Body of pancreas (tissue), 4 donors: ENCODE measurements at regions not wholly inside any gene's neighbourhood (a gene's known extent, or its start where the extent isn't known, plus 50 kb on each side); places are given as distances from the start of the nearest gene placed in this dataset.

ENCODE experiments used
- ATAC-seq: fragments of 150-250 bp; one replicate; pipeline ENCODE4 v1.9.1; 2016
- DNase-seq, 4 donors: peaks; one replicate each; pipeline ENCODE4 v3.0.0-alpha.2; 2019
- H3K27ac ChIP-seq, 4 donors: fragments of 200-600 bp; sonication (generic); 1 replicate in 3 of 4; 2 replicates in 1 of 4; pipeline versions ENCODE4 v1.5.1 to v1.6.1; 2016 to 2019; ENCODE audit warnings: mild to moderate bottlenecking in 1 of 4, mixed read lengths in 1 of 4, moderate library complexity in 1 of 4
- H3K27me3 ChIP-seq, 2 donors: fragments of 200-600 bp; sonication (generic); one replicate each; pipeline ENCODE4 v1.6.0; 2016; ENCODE audit warnings: mild to moderate bottlenecking in 1 of 2
- H3K36me3 ChIP-seq, 2 donors: fragments of 200-600 bp; sonication (generic); replicated peaks in 1 of 2; 2 replicates each; pipeline ENCODE4 v1.5.1; 2016; ENCODE audit warnings: low read depth in 2 of 2; ENCODE audit not compliant: insufficient read depth in 1 of 2
- H3K4me1 ChIP-seq: fragments of 200-600 bp; sonication (generic); one replicate; pipeline ENCODE4 v1.6.0; 2016
- H3K4me3 ChIP-seq, 2 donors: fragments of 200-600 bp; sonication (generic); 1 replicate in 1 of 2; 2 replicates in 1 of 2; pipeline ENCODE4 v1.5.1; 2016 to 2019
- H3K9me3 ChIP-seq, 3 donors: fragments of 200-600 bp; sonication (generic); 1 replicate in 2 of 3; 2 replicates in 1 of 3; pipeline ENCODE4 v1.5.1; 2016
- POLR2A ChIP-seq, 3 donors: fragments of 450-650 bp; IDR thresholded peaks; one replicate each; pipeline ENCODE4 v1.6.1; 2016; ENCODE audit warnings: antibody characterized with exemption in 3 of 3, mild to moderate bottlenecking in 2 of 3
- WGBS, 2 donors: methylation state at CpG; one replicate each; pipeline ENCODE4 v1.1.5; 2017; 5-methylcytosine and 5-hydroxymethylcytosine counted together
- intact Hi-C: fragments of 100-400 bp; cut with DNase I; formaldehyde crosslinking; loops from one replicate; pipeline ENCODE4 v1.15.1; 2023
- TF ChIP-seq, protein P1 (sequence below), 7 experiments: fragments of 450-650 bp in 4 of 7; fragments of 200-600 bp in 3 of 7; sonication (generic) in 3 of 7; IDR thresholded peaks; one replicate each; pipeline ENCODE4 v1.5.1; 2016 to 2019; ENCODE audit warnings: antibody characterized with exemption in 7 of 7

DNA sequence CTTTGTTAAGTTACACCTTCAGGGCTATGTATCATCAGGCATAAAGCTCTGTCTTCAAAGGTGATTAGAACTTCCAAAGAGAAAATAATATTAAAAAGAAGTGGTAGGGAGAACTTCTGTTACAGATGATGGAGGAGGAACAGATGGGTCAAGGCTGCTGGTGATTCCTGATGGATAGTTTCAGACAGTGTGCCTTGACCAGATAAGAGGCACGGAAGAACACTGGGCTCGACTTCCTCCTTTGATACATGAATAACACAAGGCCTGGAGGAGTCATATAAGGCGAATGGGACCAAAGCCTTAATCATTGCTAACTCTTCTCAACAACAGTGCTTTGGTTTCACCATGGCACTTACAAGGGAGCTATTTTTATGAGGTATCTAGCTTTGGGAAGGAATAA lies 128.1 kb upstream of the RXFP2 start:
- Histone ChIP-seq H3K4me3 (no peak overlapping the region), H3K36me3 (no peaks in the 10 kb centered on the region), H3K27me3 (no peaks in the 10 kb centered on the region), H3K27ac (no peak overlapping the region), H3K9me3 (no peaks in the 10 kb centered on the region), H3K4me1 (no peaks in the 10 kb centered on the region)
- no peak for DNase-seq
- no peak for ATAC-seq
- TF ChIP-seq, protein P1, sequence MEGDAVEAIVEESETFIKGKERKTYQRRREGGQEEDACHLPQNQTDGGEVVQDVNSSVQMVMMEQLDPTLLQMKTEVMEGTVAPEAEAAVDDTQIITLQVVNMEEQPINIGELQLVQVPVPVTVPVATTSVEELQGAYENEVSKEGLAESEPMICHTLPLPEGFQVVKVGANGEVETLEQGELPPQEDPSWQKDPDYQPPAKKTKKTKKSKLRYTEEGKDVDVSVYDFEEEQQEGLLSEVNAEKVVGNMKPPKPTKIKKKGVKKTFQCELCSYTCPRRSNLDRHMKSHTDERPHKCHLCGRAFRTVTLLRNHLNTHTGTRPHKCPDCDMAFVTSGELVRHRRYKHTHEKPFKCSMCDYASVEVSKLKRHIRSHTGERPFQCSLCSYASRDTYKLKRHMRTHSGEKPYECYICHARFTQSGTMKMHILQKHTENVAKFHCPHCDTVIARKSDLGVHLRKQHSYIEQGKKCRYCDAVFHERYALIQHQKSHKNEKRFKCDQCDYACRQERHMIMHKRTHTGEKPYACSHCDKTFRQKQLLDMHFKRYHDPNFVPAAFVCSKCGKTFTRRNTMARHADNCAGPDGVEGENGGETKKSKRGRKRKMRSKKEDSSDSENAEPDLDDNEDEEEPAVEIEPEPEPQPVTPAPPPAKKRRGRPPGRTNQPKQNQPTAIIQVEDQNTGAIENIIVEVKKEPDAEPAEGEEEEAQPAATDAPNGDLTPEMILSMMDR (IDR thresholded peaks at IDR 0.05) = no peak
- no peak for TF ChIP-seq POLR2A (IDR thresholded peaks at IDR 0.05)
- 65 to 69% methylated on average over 3 of the region's 3 CpGs for WGBS, 2 donors
- intact Hi-C loops = no loop called here

DNA sequence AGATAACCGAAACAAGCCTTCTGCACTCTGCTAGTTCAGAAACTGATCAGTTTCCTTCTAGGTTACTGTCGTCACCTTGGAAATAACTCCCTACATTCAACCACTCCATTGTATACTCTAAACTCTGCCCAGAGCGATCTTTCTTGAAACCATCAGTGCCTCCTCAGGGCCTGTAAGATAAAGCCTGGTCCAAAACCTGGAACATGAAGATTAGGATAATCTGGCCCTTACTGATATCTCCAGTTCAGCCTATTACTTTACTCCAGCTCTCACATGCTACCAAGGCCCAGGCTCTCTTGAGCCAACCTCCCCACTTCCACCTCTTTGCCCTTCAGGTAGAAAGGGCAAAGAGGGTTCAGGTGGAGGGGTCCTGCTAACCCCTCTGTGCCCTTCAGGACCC lies 125.3 kb upstream of the RXFP2 start:
- 87 to 97% methylated on average over 3 of the region's 3 CpGs for WGBS, 2 donors
- intact Hi-C loops = no loop called here

DNA sequence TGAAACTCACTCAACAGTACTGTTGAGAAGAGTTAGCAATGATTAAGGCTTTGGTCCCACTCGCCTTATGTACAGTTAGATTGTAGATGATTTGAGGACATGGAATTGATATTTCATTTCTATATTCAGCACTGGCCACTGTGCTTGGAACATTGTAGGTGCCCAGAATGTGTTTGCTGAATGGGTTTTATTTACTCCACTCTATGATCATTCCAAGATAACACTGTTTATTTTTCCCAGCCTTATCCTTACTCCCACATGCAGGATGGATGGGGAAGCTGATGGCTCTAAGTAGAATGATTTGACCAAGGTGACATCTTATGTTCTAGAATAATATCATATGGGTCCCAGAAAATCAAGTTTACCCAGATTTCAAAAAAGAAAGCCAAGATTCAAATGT lies 124.6 kb upstream of the RXFP2 start:
- Histone ChIP-seq H3K27ac (no peak overlapping the region), H3K27me3 (no peaks in the 10 kb centered on the region), H3K36me3 (no peaks in the 10 kb centered on the region), H3K4me3 (no peak overlapping the region), H3K4me1 (no peaks in the 10 kb centered on the region), H3K9me3 (no peaks in the 10 kb centered on the region)
- no peak for ATAC-seq
- DNase-seq = no peak
- intact Hi-C loops = no loop called here
- WGBS, 2 donors = 43 to 63% methylated on average over 1 of the region's 1 CpG
- TF ChIP-seq POLR2A (IDR thresholded peaks at IDR 0.05) = no peak
- TF ChIP-seq, protein P1 (IDR thresholded peaks at IDR 0.05) = no peak

More for the DNA sequence above, 125.3 kb upstream of the RXFP2 start:
- no peak for ATAC-seq
- no peaks in the 10 kb centered on the region for H3K9me3 ChIP-seq
- H3K36me3 ChIP-seq = no peaks in the 10 kb centered on the region
- H3K27me3 ChIP-seq = no peaks in the 10 kb centered on the region
- no peak overlapping the region for H3K4me3 ChIP-seq
- H3K27ac ChIP-seq = no peak overlapping the region
- TF ChIP-seq POLR2A (IDR thresholded peaks at IDR 0.05) = no peak
- TF ChIP-seq, protein P1 (IDR thresholded peaks at IDR 0.05) = no peak
- H3K4me1 ChIP-seq = no peaks in the 10 kb centered on the region
- DNase-seq = no peak

DNA sequence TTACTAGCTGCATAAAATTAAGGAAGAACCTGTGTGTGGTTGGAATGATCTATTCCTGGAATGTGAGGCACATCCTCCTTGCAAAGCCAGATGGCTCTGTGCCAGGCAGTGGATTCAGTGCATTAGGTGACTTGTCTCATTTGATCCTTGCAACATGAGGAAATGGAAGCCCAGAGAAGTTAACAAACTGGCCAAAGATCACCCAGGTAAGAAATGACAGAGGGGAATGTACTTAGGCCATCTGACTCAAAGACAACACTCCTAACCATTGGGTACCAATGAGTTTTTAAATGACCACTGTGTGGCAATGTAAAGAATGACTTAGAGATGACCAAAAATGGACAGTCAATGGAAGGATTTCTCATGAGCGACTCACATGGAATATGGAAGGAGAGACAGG lies 114.2 kb upstream of the RXFP2 start:
- Histone ChIP-seq H3K9me3 (no peaks in the 10 kb centered on the region), H3K4me3 (no peak overlapping the region), H3K27me3 (no peaks in the 10 kb centered on the region), H3K4me1 (no peaks in the 10 kb centered on the region), H3K27ac (no peak overlapping the region), H3K36me3 (no peaks in the 10 kb centered on the region)
- no peak for DNase-seq
- no peak for ATAC-seq
- TF ChIP-seq, protein P1 (IDR thresholded peaks at IDR 0.05) = no peak
- TF ChIP-seq POLR2A (IDR thresholded peaks at IDR 0.05) = no peak
- 67 to 77% methylated on average over 1 of the region's 1 CpG for WGBS, 2 donors
- intact Hi-C loops = no loop called here

DNA sequence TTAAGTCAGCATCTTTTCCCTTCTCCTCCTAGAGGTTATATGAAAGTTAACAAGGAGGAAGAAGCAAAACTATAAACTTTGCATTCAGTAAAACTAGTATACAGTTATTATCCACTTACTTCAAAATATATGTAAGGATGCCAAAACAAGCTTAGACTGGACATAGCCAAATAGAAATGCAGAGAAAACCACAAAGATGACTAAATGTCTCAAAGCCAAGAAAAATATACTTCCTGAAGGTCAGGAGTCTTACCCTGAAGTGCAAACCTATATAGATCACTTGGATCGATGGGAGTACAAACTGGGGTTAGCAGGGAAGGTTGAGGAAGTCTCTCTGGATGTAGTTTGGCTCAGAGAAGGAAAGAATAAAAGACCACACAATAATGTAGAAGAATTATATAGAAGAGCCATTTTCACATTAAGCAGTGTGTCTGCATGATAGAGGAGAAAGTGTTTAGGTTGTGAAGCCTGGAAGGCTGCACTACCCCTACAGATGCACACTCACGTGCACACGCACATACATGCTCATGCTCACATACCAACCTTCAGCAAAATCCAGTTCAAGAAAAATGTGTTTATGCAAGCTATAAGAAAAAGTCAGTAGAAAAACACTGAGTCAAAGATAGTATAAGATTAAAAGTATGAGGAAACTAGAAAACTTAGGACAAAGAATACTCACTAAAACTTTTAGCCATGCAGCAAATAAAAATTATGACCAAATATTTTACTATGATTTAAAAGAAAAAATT lies 112.1 kb upstream of the RXFP2 start:
- Histone ChIP-seq H3K4me1 (no peaks in the 10 kb centered on the region), H3K27ac (no peak overlapping the region), H3K4me3 (no peak overlapping the region), H3K9me3 (no peaks in the 10 kb centered on the region), H3K27me3 (no peaks in the 10 kb centered on the region), H3K36me3 (no peaks in the 10 kb centered on the region)
- no peak for DNase-seq
- intact Hi-C loops = no loop called here
- TF ChIP-seq, protein P1 (IDR thresholded peaks at IDR 0.05) = no peak
- TF ChIP-seq POLR2A (IDR thresholded peaks at IDR 0.05) = no peak
- 59 to 69% methylated on average over 3 of the region's 3 CpGs for WGBS, 2 donors
- ATAC-seq = no peak
